Fibroblast of skin of right biceps (primary cell): ENCODE measurements at regions not wholly inside any gene's neighbourhood (a gene's known extent, or its start where the extent isn't known, plus 50 kb on each side); places are given as distances from the start of the nearest gene placed in this dataset.
A peak's percentile ranks its signal among the peaks of the same experiment; 100 is the strongest.

Source experiments
- DNase-seq: peaks from one replicate; pipeline ENCODE4 v3.0.0-alpha.2; 2013

GRCh38 chr20:58600756-58601155 lies 50.3 kb upstream of the STX16 start:
- DNase-seq: no peak

- DNase-seq: no peak
These were observed 51.1 kb upstream of the STX16 start for GRCh38 chr20:58599966-58600365.

GRCh38 chr20:58598211-58599015 lies 52.7 kb upstream of the STX16 start:
- peak; percentile 48 for DNase-seq

GRCh38 chr20:58597249-58597891 lies 53.7 kb upstream of the STX16 start:
- DNase-seq: peak; percentile 50

DNA sequence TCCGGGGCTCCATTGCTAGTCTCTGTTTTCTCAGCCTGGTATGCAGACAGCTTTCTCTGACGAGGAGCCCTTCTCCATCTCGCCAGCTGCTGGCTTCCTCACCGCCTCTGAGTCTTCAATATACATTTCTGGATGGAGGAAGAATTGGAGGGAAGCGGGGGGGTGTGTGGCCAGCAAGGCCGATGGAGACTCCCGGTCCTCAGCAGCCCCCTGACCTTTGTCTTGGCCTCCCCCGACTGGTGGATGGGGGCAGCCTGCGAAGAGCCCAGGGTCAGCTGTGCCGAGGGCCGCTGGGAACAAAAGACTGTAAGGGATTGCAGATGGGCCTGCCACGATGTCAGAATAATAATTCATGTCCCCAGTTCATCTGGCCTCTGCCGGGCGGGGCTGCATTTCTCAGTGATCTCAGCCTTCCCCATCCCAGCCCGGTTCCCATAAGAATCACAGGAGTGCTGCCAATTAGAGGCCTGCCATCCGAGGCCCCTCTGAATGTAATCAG lies 54.3 kb upstream of the STX16 start:
- DNase-seq: peak; percentile 47

- DNase-seq: no peak
These were observed 54.8 kb upstream of the STX16 start for GRCh38 chr20:58596244-58596643.

DNA sequence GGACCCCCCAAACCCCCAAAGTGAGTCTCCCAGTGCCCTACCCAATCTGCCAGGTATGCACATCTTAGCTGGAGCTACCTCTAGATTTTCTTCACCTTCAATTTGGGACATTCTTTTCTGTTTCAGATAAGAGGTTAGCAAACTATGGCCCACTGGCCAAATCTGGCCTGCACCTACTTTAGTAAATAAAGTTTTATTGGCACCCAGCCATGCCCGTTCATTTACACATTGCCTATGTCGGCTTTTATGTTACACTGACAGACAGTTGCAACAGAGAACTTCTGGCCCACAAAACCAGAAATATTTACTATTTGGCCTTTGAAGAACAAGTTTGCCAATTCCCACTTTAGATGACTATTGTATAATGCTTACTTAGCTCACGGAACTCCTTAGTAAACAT lies 55.9 kb upstream of the STX16 start:
- DNase-seq: no peak

- no peak for DNase-seq
These were observed 57.0 kb upstream of the STX16 start for GRCh38 chr20:58593880-58594638.

GRCh38 chr20:58592076-58592695 lies 58.9 kb upstream of the STX16 start:
- DNase-seq: no peak

GRCh38 chr20:58590679-58591473 lies 60.2 kb upstream of the STX16 start:
- no peak for DNase-seq

DNA sequence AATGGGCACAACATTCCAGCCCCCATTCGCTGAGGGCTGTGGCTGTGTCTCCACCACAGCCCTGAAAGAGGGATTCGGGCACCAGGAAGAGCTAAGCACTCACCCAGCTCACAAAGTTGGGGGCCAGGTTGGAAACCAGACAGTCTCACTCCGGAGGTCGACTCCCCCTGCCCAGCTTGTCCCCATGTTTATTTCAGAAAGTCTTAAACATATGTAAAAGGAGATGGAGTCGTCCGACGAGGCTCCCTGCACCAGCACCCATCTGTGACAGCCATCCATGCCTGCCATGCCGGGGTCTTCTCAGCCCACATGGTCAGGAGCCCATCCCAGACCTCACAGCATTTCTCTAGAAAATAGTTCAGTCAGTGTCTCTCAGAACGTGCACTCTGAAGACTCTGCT lies 63.6 kb upstream of the STX16 start:
- no peak for DNase-seq

DNA sequence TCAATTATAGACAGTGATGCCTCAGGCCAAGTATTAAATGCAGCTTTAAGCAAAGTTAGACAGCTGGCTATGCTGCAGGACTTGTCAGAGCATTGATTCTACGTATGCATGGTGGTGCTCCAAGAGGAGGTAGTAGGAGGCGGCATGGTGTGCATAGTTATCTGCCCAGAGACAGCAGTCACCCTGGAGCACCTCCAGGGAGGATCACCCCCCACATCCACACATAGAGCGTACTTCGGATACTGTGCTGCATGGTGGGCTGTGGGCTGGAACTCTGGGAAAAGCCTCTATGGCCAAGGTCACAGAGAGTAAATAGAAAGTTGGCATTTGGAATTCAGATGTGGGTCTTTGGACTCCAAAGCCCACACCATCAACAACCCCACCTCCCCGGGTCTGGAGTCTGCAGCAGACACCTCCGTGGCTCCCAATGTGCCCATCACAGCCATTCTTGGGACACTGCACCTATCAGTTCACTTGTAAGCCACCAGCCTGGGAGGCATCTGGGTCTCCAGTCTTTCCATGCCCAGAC lies 64.5 kb upstream of the STX16 start:
- DNase-seq: no peak

- DNase-seq: no peak
These were observed 65.1 kb upstream of the STX16 start for GRCh38 chr20:58585753-58586540.

- DNase-seq: peak; percentile 36
These were observed 66.0 kb upstream of the STX16 start for GRCh38 chr20:58584881-58585752.

DNA sequence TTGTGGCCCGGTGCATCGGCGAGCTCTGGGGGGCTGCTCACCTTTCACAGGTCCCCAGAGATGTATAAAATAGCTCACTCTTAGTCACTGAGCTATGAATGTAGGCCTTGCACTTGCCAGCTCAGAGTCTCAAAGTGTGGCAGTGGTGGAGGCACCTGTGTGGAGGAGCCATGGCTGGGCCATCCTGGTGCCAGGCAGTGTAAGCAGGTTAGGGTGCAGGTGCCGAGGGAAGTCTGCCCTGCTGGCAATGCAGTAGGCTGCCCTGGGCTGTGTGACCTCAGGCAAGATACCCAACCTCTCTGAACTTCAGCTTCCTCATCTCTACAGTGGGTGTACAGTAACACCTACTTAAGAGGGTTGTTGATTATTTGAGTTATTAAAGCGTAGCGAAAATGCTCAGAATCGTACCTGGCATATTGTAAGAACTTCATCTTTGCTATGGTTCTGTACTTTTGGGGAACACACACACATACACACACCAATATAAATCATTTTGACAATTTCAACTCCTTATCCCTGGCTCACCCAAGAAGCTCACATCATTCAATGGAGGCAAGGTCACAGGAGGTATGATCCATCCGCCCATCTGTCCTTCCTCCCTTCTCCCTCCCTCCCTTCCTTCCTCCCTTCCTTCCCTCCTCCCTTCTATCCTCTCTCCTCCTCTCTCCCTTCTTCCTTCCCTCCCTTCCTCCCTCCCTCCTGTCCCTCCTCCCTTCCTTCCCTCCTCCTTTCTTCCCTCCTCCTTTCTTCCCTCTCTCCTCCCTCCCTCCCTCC lies 66.8 kb upstream of the STX16 start:
- no peak for DNase-seq

GRCh38 chr20:58583586-58583985 lies 67.5 kb upstream of the STX16 start:
- DNase-seq: no peak

DNA sequence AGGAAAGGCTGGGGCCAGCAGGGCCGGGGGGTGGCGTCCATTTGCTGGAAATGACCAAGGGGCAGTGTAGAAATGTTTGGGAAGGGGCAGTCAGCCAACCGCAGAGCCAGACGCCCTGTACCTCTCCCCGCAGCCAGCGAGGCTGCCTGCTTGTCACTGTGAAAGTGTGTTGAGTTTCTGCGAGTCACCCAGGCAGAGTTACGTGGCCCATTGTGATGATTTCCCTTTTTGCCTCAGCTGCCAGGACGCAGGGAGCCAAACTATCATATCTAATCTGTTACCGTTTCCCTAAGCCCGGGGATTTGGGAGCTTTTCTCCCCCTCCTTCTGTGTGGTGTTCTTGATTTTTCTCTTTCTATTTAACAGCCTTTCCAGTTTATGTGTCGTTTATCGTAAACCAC lies 67.9 kb upstream of the STX16 start:
- peak; percentile 36 for DNase-seq

DNA sequence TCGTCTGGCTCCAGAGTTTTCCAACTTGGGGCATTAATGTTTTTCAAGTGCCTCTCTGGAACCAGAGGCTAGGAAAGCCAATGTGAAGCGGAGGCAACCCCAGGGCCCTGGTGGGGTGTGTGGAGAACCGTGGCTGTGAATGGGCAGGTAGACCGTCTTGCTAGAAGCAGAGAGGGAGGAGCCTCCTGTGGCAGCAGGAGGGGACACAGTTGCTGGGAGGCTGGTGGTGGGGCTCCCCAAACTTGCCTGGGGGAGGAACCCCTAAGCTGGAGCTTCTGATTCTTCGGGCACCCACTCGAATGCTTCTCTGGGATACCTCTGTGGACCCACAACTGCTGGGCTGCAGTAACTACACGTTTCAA lies 65.3 kb upstream of the APCDD1L start:
- DNase-seq: no peak

- DNase-seq: no peak
These were observed 64.7 kb upstream of the APCDD1L start for GRCh38 chr20:58579819-58580473.
